Sigmoid colon (tissue), 6 donors: ENCODE measurements at regions not wholly inside any gene's neighbourhood (a gene's known extent, or its start where the extent isn't known, plus 50 kb on each side); places are given as distances from the start of the nearest gene placed in this dataset.

Source experiments
- DNase-seq: peaks from one replicate; pipeline ENCODE4 v3.0.0-alpha.2; 2019
- H3K27ac ChIP-seq, 4 donors: fragments of 200-600 bp; sonication (generic); one replicate each; pipeline ENCODE4 v1.5.1; 2016 to 2019; ENCODE audit warnings: mild to moderate bottlenecking in 1 of 4
- H3K27me3 ChIP-seq, 3 donors: fragments of 200-600 bp; sonication (generic); one replicate each; pipeline ENCODE4 v1.5.1; 2019; ENCODE audit warnings: mild to moderate bottlenecking in 1 of 3
- H3K36me3 ChIP-seq, 4 donors: fragments of 200-600 bp; sonication (generic); one replicate each; pipeline ENCODE4 v1.5.1; 2016 to 2019
- H3K4me1 ChIP-seq, 4 donors: fragments of 200-600 bp; sonication (generic); one replicate each; pipeline ENCODE4 v1.5.1; 2017 to 2019
- H3K4me3 ChIP-seq, 4 donors: fragments of 200-600 bp; sonication (generic); one replicate each; pipeline ENCODE4 v1.5.1; 2017 to 2019; ENCODE audit warnings: mild to moderate bottlenecking in 2 of 4, moderate library complexity in 1 of 4
- H3K9me3 ChIP-seq, 4 donors: fragments of 200-600 bp in 3 of 4; sonication (generic) in 3 of 4; one replicate each; pipeline versions ENCODE4 v1.5.1 to v1.6.1; 2013 to 2019
- EP300 ChIP-seq, 4 donors: sonication (generic); formaldehyde crosslinking; IDR thresholded peaks; one replicate each; pipeline ENCODE4 v1.6.1; 2017; ENCODE audit warnings: antibody characterized with exemption in 4 of 4
- POLR2A ChIP-seq, 2 donors: fragments of 450-650 bp; IDR thresholded peaks; one replicate each; pipeline ENCODE4 v1.6.1; 2016; ENCODE audit warnings: antibody characterized with exemption in 2 of 2, mild to moderate bottlenecking in 2 of 2, moderate library complexity in 2 of 2
- POLR2AphosphoS5 ChIP-seq, 4 donors: sonication (generic); formaldehyde crosslinking; IDR thresholded peaks; one replicate each; pipeline ENCODE4 v1.6.1; 2017; ENCODE audit warnings: antibody characterized with exemption in 4 of 4
- WGBS, 2 donors: extraction: QIAGEN DNeasy Blood & Tissue Kit; methylation state at CpG; one replicate each; pipeline ENCODE4 v1.1.7; 2013; 5-methylcytosine and 5-hydroxymethylcytosine counted together
- intact Hi-C: fragments of 100-400 bp; cut with DNase I; formaldehyde crosslinking; loops from one replicate; pipeline ENCODE4 v1.15.1; 2023
- TF ChIP-seq, protein P1 (sequence below), 4 experiments: fragments of 450-650 bp in 3 of 4; fragments of 200-600 bp in 1 of 4; IDR thresholded peaks; one replicate each; pipeline ENCODE4 v1.5.1; 2016 to 2019; ENCODE audit warnings: antibody characterized with exemption in 4 of 4, mild to moderate bottlenecking in 3 of 4, moderate library complexity in 2 of 4
- donor health status: healthy with polysubstance abuse.
- donor health status: healthy.

DNA sequence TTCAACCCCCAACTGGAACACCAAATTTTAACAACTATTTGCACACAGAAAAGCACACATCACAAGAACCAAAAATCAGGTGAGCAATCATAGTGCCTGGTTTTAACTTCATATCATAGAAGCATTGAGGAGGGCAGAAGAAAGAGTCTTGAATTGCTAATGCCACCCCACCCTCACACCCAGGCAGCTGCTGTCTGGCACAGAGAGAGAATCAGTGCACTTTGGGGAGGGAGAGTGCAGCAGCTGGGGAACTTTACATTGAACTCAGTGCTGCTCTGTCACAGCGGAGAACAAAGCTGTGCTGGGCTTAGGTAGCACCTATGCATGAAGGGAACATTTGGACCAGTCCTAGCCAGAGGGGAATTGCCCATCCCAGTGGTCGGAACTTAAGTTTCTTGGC, 76.0 kb upstream of the KBTBD8 start:
- H3K9me3 ChIP-seq, result no peaks in the 10 kb centered on the region
- no peak overlapping the region for H3K4me3 ChIP-seq
- 94 to 95% methylated on average over 2 of the region's 2 CpGs for WGBS, 2 donors
- intact Hi-C loops, result no loop called here
- no peaks in the 10 kb centered on the region for H3K4me1 ChIP-seq
- no peak overlapping the region for H3K27ac ChIP-seq
- no peaks in the 10 kb centered on the region for H3K36me3 ChIP-seq
- no peak for DNase-seq
- no peaks in the 10 kb centered on the region for H3K27me3 ChIP-seq
- TF ChIP-seq POLR2A (IDR thresholded peaks at IDR 0.05) (no peak), EP300 (IDR thresholded peaks at IDR 0.05) (no peak), POLR2AphosphoS5 (IDR thresholded peaks at IDR 0.05) (no peak)
- TF ChIP-seq, protein P1, sequence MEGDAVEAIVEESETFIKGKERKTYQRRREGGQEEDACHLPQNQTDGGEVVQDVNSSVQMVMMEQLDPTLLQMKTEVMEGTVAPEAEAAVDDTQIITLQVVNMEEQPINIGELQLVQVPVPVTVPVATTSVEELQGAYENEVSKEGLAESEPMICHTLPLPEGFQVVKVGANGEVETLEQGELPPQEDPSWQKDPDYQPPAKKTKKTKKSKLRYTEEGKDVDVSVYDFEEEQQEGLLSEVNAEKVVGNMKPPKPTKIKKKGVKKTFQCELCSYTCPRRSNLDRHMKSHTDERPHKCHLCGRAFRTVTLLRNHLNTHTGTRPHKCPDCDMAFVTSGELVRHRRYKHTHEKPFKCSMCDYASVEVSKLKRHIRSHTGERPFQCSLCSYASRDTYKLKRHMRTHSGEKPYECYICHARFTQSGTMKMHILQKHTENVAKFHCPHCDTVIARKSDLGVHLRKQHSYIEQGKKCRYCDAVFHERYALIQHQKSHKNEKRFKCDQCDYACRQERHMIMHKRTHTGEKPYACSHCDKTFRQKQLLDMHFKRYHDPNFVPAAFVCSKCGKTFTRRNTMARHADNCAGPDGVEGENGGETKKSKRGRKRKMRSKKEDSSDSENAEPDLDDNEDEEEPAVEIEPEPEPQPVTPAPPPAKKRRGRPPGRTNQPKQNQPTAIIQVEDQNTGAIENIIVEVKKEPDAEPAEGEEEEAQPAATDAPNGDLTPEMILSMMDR (IDR thresholded peaks at IDR 0.05), result no peak

DNA sequence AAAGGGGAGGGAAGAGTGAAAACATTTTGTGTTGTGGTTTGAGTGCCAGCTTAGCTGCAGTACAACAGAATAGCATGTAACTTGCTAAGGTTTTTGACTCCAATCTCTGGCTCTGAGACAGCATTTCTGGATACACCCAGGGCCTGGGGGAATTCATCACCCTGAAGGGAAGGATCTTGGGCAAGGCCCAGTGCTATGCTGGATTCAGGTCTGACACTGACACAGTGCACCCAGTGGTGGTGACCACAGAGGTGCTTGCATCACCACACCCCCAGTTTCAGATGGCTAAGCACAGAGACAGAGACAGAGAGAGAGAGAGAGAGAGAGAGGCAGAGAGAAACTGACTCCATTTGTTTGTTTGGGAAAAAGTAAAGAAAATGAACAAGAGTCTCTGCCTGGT, 74.1 kb upstream of the KBTBD8 start:
- no peak for DNase-seq
- Histone ChIP-seq H3K27ac (no peak overlapping the region), H3K4me3 (no peak overlapping the region), H3K9me3 (no peaks in the 10 kb centered on the region), H3K36me3 (no peaks in the 10 kb centered on the region), H3K27me3 (no peaks in the 10 kb centered on the region), H3K4me1 (no peaks in the 10 kb centered on the region)
- TF ChIP-seq POLR2AphosphoS5 (IDR thresholded peaks at IDR 0.05) (no peak), POLR2A (IDR thresholded peaks at IDR 0.05) (no peak), EP300 (IDR thresholded peaks at IDR 0.05) (no peak)
- TF ChIP-seq, protein P1 (IDR thresholded peaks at IDR 0.05), result no peak
- intact Hi-C loops, result no loop called here

DNA sequence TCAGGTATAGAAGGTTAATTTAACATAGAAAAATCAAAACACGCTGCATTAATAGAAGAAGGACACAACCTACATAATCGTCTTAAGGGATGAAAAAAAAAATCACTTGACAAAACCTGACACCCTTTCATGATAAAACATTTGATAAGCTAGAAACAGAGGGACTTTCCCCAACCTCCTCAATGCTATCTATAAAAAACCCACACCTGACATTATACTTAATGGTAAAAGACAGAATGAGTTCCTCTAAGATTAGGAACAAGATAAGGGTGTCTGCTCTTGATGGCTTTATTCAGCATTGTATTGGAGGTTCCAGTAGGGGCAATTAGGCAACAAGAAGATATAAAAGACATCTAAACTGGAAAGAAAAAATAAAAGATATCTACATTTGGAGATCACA, 69.9 kb upstream of the KBTBD8 start:
- no peak for DNase-seq
- Histone ChIP-seq H3K9me3 (no peaks in the 10 kb centered on the region), H3K4me1 (no peaks in the 10 kb centered on the region), H3K36me3 (no peaks in the 10 kb centered on the region), H3K27me3 (no peaks in the 10 kb centered on the region), H3K27ac (no peak overlapping the region), H3K4me3 (no peak overlapping the region)
- no peak for TF ChIP-seq POLR2AphosphoS5 (IDR thresholded peaks at IDR 0.05)
- no peak for TF ChIP-seq EP300 (IDR thresholded peaks at IDR 0.05)
- TF ChIP-seq, protein P1 (IDR thresholded peaks at IDR 0.05), result no peak
- no peak for TF ChIP-seq POLR2A (IDR thresholded peaks at IDR 0.05)
- 56 to 64% methylated on average over 2 of the region's 2 CpGs for WGBS, 2 donors
- intact Hi-C loops, result no loop called here

DNA sequence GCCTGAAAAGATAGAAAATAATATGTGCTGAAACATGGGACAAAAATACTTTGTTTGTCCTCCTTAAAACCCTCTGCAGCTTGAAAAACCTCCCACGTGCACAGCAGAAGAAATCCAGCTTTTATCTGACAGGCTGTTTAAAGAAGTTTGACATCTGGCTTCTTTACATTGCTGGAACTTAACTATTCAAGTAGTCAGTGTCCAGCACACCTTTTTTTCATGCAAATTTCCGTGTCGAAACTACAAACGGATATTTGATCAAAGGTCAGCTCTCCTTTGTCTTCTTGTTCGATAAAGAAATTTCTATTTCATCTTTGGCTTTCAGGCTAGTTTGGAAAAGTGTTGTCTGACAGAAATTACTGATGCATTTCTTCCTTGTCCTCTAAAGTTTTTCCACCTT, 66.8 kb upstream of the KBTBD8 start:
- Histone ChIP-seq H3K4me3 (no peak overlapping the region), H3K36me3 (no peaks in the 10 kb centered on the region), H3K27ac (no peak overlapping the region), H3K4me1 (no peaks in the 10 kb centered on the region), H3K9me3 (no peaks in the 10 kb centered on the region), H3K27me3 (no peaks in the 10 kb centered on the region)
- 8 to 43% methylated on average over 5 of the region's 5 CpGs for whole genome bisulfite sequencing, 2 donors
- TF ChIP-seq POLR2AphosphoS5 (IDR thresholded peaks at IDR 0.05) (no peak), POLR2A (IDR thresholded peaks at IDR 0.05) (no peak), EP300 (IDR thresholded peaks at IDR 0.05) (no peak)
- TF ChIP-seq, protein P1 (IDR thresholded peaks at IDR 0.05), result no peak
- no peak for DNase-seq
- intact Hi-C loops, result no loop called here

DNA sequence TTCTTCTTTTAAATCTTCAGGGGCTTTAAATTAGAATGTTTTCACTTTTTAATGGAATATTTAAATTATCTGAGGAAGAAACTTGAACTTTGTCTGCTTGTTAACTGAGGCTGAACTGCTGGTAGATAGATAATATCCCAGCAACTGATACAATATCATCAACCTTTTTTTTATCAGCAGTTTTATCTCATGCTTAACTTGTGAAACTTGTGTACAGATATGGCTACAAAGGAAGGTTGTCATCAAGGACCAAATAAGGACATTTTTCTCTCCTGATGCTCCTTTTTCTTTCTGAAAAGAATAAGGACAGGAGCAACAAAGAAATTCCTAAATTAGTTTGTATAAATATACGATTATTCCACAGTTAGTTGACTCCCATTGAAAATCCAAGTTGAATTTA, 66.4 kb upstream of the KBTBD8 start:
- no peaks in the 10 kb centered on the region for H3K4me1 ChIP-seq
- no peak for TF ChIP-seq POLR2AphosphoS5 (IDR thresholded peaks at IDR 0.05)
- TF ChIP-seq, protein P1 (IDR thresholded peaks at IDR 0.05), result no peak
- no peak for TF ChIP-seq POLR2A (IDR thresholded peaks at IDR 0.05)
- no peak for TF ChIP-seq EP300 (IDR thresholded peaks at IDR 0.05)
- WGBS, 2 donors, result 28 to 69% methylated on average over 1 of the region's 1 CpG
- H3K27ac ChIP-seq, result no peak overlapping the region
- H3K9me3 ChIP-seq, result no peaks in the 10 kb centered on the region
- no peaks in the 10 kb centered on the region for H3K36me3 ChIP-seq
- no peak overlapping the region for H3K4me3 ChIP-seq
- no peak for DNase-seq
- intact Hi-C loops, result no loop called here
- H3K27me3 ChIP-seq, result no peaks in the 10 kb centered on the region
